ENCODE measurements at regions not wholly inside any gene's neighbourhood (a gene's known extent, or its start where the extent isn't known, plus 50 kb on each side); places are given as distances from the start of the nearest gene placed in this dataset.

GRCh38 chr6:133047065-133047665, 194.0 kb upstream of the EYA4 start:
- no peak overlapping the region for H2AFZ ChIP-seq (ENCODE audit: low read length)
- no peaks in the 10 kb centered on the region for H3K36me3 ChIP-seq (ENCODE audit: insufficient read depth, low read length)
- no peaks in the 10 kb centered on the region for H3K4me1 ChIP-seq (ENCODE audit: insufficient read depth, low read length, poor library complexity, severe bottlenecking)
- no peaks in the 10 kb centered on the region for H3K27me3 ChIP-seq (ENCODE audit: insufficient read depth, low read length, poor library complexity, severe bottlenecking)
- H4K20me1 ChIP-seq (ENCODE audit: insufficient read depth, low read length, poor library complexity, severe bottlenecking) = no peaks in the 10 kb centered on the region
- TF ChIP-seq CTCF (conservative IDR thresholded peaks at IDR 0.05; ENCODE audit: low read length) (no peak), EZH2phosphoT487 (IDR thresholded peaks at IDR 0.05; ENCODE audit: borderline replicate concordance) (no peak)
- no peaks in the 10 kb centered on the region for H3K9me2 ChIP-seq (replicated peaks; ENCODE audit: low read depth, low read length)
- no peak overlapping the region for H3K9ac ChIP-seq (ENCODE audit: low read depth, low read length, poor library complexity, severe bottlenecking)
- no peaks in the 10 kb centered on the region for H3K9me3 ChIP-seq (ENCODE audit: insufficient read depth, low read depth, low read length)
- H3F3A ChIP-seq (ENCODE audit: low read depth) = no peaks in the 10 kb centered on the region
- no peaks in the 10 kb centered on the region for H3K79me2 ChIP-seq (ENCODE audit: insufficient read depth, low read length)
- H3K4me3 ChIP-seq (ENCODE audit: low read length, poor library complexity, severe bottlenecking) = no peak overlapping the region
- H3K4me2 ChIP-seq (ENCODE audit: low read depth, low read length, poor library complexity, severe bottlenecking) = no peak overlapping the region

GRCh38 chr6:133047706-133048105, 193.5 kb upstream of the EYA4 start:
- Histone ChIP-seq H3K36me3 (ENCODE audit: insufficient read depth, low read length) (no peaks in the 10 kb centered on the region), H3K27me3 (ENCODE audit: insufficient read depth, low read length, poor library complexity, severe bottlenecking) (no peaks in the 10 kb centered on the region), H3K79me2 (ENCODE audit: insufficient read depth, low read length) (no peaks in the 10 kb centered on the region), H3K4me1 (ENCODE audit: insufficient read depth, low read length, poor library complexity, severe bottlenecking) (no peaks in the 10 kb centered on the region), H3F3A (ENCODE audit: low read depth) (no peaks in the 10 kb centered on the region), H3K9me3 (ENCODE audit: insufficient read depth, low read depth, low read length) (no peaks in the 10 kb centered on the region), H3K4me3 (ENCODE audit: low read length, poor library complexity, severe bottlenecking) (no peak overlapping the region), H2AFZ (ENCODE audit: low read length) (no peak overlapping the region), H3K4me2 (ENCODE audit: low read depth, low read length, poor library complexity, severe bottlenecking) (no peak overlapping the region), H3K9ac (ENCODE audit: low read depth, low read length, poor library complexity, severe bottlenecking) (no peak overlapping the region), H3K9me2 (replicated peaks; ENCODE audit: low read depth, low read length) (no peaks in the 10 kb centered on the region), H4K20me1 (ENCODE audit: insufficient read depth, low read length, poor library complexity, severe bottlenecking) (no peaks in the 10 kb centered on the region)
- TF ChIP-seq CTCF (conservative IDR thresholded peaks at IDR 0.05; ENCODE audit: low read length) (no peak), EZH2phosphoT487 (IDR thresholded peaks at IDR 0.05; ENCODE audit: borderline replicate concordance) (no peak)

GRCh38 chr6:133051240-133051639, 189.9 kb upstream of the EYA4 start:
- no peaks in the 10 kb centered on the region for H3K79me2 ChIP-seq (ENCODE audit: insufficient read depth, low read length)
- H3K4me2 ChIP-seq (ENCODE audit: low read depth, low read length, poor library complexity, severe bottlenecking) = no peak overlapping the region
- no peaks in the 10 kb centered on the region for H3K27me3 ChIP-seq (ENCODE audit: insufficient read depth, low read length, poor library complexity, severe bottlenecking)

More at GRCh38 chr6:133051240-133051639, 189.9 kb upstream of the EYA4 start:
- TF ChIP-seq EZH2phosphoT487 (IDR thresholded peaks at IDR 0.05; ENCODE audit: borderline replicate concordance) (no peak), CTCF (conservative IDR thresholded peaks at IDR 0.05; ENCODE audit: low read length) (no peak)
- Histone ChIP-seq H3K36me3 (ENCODE audit: insufficient read depth, low read length) (no peaks in the 10 kb centered on the region), H2AFZ (ENCODE audit: low read length) (no peak overlapping the region), H3K9me2 (replicated peaks; ENCODE audit: low read depth, low read length) (no peaks in the 10 kb centered on the region), H3K4me1 (ENCODE audit: insufficient read depth, low read length, poor library complexity, severe bottlenecking) (no peaks in the 10 kb centered on the region), H3K4me3 (ENCODE audit: low read length, poor library complexity, severe bottlenecking) (no peak overlapping the region), H3K9me3 (ENCODE audit: insufficient read depth, low read depth, low read length) (no peaks in the 10 kb centered on the region), H3F3A (ENCODE audit: low read depth) (no peaks in the 10 kb centered on the region), H4K20me1 (ENCODE audit: insufficient read depth, low read length, poor library complexity, severe bottlenecking) (no peaks in the 10 kb centered on the region), H3K9ac (ENCODE audit: low read depth, low read length, poor library complexity, severe bottlenecking) (no peak overlapping the region)

Measured in Loucy (cell line).